Activated naive CD4-positive, alpha-beta T cell treated with anti-CD3 and anti-CD28 coated beads, Interleukin-2, amount 50 U/mL, for 24 hours (primary cell): ENCODE measurements at regions not wholly inside any gene's neighbourhood (a gene's known extent, or its start where the extent isn't known, plus 50 kb on each side); places are given as distances from the start of the nearest gene placed in this dataset.

ENCODE experiments used
- H3K27ac Mint-ChIP-seq: one replicate; pipeline ENCODE4 v1.8.0; 2021; ENCODE audit warnings: mild to moderate bottlenecking, mixed read lengths
- H3K27me3 Mint-ChIP-seq: one replicate; pipeline ENCODE4 v1.8.0; 2021; ENCODE audit warnings: mixed read lengths
- H3K36me3 Mint-ChIP-seq: one replicate; pipeline ENCODE4 v1.8.0; 2021; ENCODE audit warnings: mixed read lengths
- H3K4me1 Mint-ChIP-seq: one replicate; pipeline ENCODE4 v1.8.0; 2021; ENCODE audit warnings: mixed read lengths
- H3K4me3 Mint-ChIP-seq: one replicate; pipeline ENCODE4 v1.8.0; 2021; ENCODE audit warnings: mild to moderate bottlenecking, mixed read lengths
- H3K9me3 Mint-ChIP-seq: one replicate; pipeline ENCODE4 v1.8.0; 2021; ENCODE audit warnings: mixed read lengths

DNA sequence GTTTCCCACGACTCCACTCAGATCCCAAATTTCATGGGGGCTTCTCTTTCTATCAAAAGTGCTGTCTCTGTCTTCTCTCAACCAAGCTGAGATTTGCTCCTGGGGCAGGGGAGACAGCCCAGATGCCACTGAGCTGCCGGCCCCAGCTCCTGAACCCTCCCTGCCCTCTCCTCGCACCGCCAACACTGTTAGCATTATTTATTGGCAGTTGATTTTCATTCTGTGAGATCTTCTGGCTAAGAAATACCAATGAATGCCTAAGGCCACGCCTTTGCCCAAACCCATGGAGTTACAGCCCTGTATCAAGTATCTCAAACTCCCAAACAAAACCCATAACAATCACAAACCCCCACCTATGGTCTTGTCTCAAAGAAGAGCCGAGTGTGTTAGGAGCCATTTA, 153.0 kb upstream of the TWIST2 start:
- Mint-ChIP-seq H3K27ac (no peak overlapping the region), H3K9me3 (no peaks in the 10 kb centered on the region), H3K4me3 (no peak overlapping the region), H3K27me3 (no peaks in the 10 kb centered on the region), H3K4me1 (no peaks in the 10 kb centered on the region), H3K36me3 (no peaks in the 10 kb centered on the region)

DNA sequence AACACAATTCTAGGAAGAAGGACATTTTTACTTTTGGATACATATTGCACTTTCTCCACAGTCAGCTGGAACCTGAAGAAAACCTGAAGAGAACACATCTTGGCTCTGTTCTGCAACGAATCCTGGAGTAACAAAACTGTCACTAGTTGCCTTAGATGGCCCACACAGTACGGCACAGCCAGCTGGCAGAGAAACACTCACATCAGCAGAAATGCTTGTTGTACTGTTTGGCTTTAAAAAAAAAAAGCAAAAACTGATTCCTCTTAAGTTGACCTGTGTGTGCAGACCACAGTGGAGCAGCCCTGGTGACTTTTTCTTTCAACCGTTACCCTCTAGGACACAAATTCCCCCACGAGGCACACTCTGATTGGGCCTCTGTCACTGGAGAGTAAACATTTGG, 152.3 kb upstream of the TWIST2 start:
- no peaks in the 10 kb centered on the region for H3K36me3 Mint-ChIP-seq
- H3K9me3 Mint-ChIP-seq: no peaks in the 10 kb centered on the region
- H3K4me1 Mint-ChIP-seq: no peaks in the 10 kb centered on the region
- no peak overlapping the region for H3K27ac Mint-ChIP-seq
- H3K27me3 Mint-ChIP-seq: no peaks in the 10 kb centered on the region
- no peak overlapping the region for H3K4me3 Mint-ChIP-seq

DNA sequence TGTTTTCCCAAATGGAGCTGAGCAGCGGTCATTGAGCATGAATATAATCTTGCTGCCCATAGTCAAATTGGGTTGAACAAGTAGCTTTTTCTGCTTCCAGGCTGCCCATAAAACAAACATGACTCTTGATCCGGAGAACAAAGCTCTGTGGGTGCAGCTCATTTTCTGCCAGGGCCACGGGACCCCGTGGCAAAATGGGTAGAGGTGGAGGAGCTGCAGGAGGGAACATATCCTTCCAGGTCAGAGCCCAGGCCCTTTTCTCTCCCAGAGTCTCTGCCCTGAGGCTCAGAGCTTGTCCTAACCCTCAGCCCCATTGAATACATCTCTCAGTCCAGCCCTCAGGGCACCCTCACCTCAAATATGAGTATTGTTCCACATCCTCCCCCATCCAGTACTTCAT, 151.6 kb upstream of the TWIST2 start:
- H3K4me1 Mint-ChIP-seq: no peaks in the 10 kb centered on the region
- no peaks in the 10 kb centered on the region for H3K9me3 Mint-ChIP-seq
- H3K27ac Mint-ChIP-seq: no peak overlapping the region
- H3K4me3 Mint-ChIP-seq: no peak overlapping the region
- H3K36me3 Mint-ChIP-seq: no peaks in the 10 kb centered on the region
- H3K27me3 Mint-ChIP-seq: no peaks in the 10 kb centered on the region

- Mint-ChIP-seq H3K4me3 (no peak overlapping the region), H3K27ac (no peak overlapping the region), H3K4me1 (no peaks in the 10 kb centered on the region), H3K9me3 (no peaks in the 10 kb centered on the region), H3K27me3 (no peaks in the 10 kb centered on the region), H3K36me3 (no peaks in the 10 kb centered on the region)
Measured at GRCh38 chr2:238696786-238697185, 151.1 kb upstream of the TWIST2 start.

DNA sequence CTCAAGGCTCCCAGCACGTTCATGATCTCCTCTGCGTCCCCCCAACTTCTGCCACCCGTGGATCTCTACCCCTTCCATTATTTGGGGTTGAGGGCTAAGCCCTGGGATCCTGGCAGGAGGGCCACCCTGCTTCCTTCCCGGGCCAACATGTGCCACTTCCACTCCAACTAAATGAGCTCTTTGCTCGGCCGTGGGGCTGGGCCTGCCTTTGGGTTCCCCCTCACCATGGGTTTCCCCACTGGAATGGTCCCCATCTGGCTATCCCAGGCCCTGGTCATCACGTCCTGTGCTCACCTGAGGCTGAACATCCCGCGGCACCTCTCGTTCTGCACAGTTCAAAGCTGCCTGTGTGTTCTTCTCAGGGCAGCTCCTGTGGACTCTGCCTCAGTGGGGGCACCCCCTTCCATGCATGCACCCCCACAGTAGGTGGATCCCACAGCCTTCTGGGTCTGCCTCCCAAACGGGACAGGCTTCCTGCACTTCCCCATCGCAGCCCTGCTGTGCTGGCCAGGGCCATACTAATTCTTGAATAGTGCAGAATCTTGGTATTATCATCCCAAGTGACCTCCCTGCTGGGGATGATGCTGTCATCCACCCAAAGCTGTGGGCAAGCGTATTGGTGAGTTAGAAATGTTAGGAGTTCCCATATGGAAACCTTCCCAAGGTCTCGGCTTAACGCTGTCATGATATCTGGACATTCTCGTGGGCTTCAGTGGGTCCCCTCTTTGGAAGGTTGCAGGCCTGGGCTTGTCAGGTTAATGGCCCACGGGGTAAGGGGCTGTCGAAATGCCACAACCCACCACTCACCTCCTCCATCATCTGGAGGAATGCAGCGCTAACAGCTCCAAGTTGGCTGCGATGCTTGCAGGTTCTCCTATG, 150.5 kb upstream of the TWIST2 start:
- H3K4me1 Mint-ChIP-seq: no peaks in the 10 kb centered on the region
- H3K27ac Mint-ChIP-seq: no peak overlapping the region
- no peaks in the 10 kb centered on the region for H3K27me3 Mint-ChIP-seq
- no peaks in the 10 kb centered on the region for H3K9me3 Mint-ChIP-seq
- no peaks in the 10 kb centered on the region for H3K36me3 Mint-ChIP-seq
- no peak overlapping the region for H3K4me3 Mint-ChIP-seq

DNA sequence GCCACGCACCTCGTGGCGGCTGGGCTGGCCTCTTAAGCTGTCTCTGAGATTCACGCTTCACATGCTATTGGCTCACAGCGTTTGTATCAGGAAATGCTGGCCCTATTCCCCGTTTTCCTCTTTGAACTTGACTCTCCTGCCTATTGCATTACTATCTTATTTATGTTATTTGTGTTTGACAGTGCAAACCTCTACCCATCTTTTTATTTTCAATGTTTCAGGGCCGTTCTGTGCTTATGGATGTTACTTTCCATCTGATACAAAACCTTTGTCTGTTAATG, 149.9 kb upstream of the TWIST2 start:
- H3K4me3 Mint-ChIP-seq: no peak overlapping the region
- H3K4me1 Mint-ChIP-seq: no peaks in the 10 kb centered on the region
- no peaks in the 10 kb centered on the region for H3K36me3 Mint-ChIP-seq
- no peaks in the 10 kb centered on the region for H3K27me3 Mint-ChIP-seq
- no peaks in the 10 kb centered on the region for H3K9me3 Mint-ChIP-seq
- no peak overlapping the region for H3K27ac Mint-ChIP-seq

DNA sequence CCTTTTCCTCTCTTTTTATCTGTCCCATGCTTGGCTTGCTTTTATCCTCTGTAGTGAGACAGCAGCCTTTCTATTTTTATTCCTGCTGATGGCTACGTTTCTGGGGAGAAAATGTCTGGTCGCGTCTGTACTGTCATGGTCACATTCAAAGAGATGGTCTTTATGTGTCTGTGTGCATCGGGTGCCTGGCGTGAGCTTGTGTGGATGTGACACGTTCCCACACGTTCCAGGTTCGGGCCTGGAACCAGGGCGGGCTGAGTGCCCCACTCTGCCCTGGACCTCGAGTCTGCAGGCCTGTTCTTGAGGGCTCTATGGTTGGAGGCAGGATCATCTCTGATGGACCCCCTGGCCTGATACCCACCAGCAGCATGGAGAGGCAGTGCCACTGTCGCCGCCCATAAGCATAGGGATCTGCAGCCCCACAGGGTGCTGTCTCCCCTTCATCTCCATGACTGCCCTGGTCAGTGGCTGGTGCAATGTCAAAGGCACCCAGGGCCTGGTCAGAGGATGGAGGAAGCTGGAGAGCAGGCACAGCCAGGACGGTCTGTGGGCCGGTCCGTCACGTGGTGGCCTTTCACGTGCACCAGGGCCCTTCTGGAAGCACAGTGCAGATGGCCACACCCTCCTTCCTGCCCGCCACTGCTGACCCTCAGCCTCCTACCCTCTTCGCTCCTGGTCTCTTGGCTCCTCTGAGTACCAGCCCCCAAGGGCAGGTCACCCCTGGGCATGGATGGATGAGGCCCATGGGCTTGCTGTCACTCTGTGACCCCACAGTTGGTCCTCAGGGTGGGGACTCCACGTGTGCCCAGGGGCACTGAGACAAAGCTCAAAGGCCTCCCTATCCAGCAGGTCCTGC, 149.2 kb upstream of the TWIST2 start:
- no peaks in the 10 kb centered on the region for H3K9me3 Mint-ChIP-seq
- H3K27me3 Mint-ChIP-seq: no peaks in the 10 kb centered on the region
- H3K36me3 Mint-ChIP-seq: no peaks in the 10 kb centered on the region
- H3K4me1 Mint-ChIP-seq: no peaks in the 10 kb centered on the region
- no peak overlapping the region for H3K27ac Mint-ChIP-seq
- H3K4me3 Mint-ChIP-seq: no peak overlapping the region

GRCh38 chr2:238699307-238700116, 148.4 kb upstream of the TWIST2 start:
- Mint-ChIP-seq H3K27me3 (no peaks in the 10 kb centered on the region), H3K36me3 (no peaks in the 10 kb centered on the region), H3K27ac (no peak overlapping the region), H3K9me3 (no peaks in the 10 kb centered on the region), H3K4me1 (no peaks in the 10 kb centered on the region), H3K4me3 (no peak overlapping the region)

DNA sequence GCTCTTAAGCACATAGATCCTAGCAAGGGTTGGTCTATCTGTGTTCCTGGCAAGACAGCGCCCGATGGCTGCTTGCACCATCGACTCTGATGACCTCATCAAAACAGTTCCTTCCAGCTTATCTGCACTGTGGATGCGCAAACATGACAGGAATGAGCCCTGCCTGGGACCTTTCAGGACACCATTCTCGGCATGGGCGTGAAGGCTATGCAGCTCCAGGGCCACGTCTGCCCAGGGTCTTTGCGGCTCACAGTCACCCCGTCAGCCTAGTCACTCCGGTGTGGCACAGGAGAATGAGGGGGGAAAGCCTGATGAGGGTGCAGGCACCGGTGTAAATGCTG, 147.8 kb upstream of the TWIST2 start:
- Mint-ChIP-seq H3K9me3 (no peaks in the 10 kb centered on the region), H3K36me3 (no peaks in the 10 kb centered on the region), H3K27ac (no peak overlapping the region)

DNA sequence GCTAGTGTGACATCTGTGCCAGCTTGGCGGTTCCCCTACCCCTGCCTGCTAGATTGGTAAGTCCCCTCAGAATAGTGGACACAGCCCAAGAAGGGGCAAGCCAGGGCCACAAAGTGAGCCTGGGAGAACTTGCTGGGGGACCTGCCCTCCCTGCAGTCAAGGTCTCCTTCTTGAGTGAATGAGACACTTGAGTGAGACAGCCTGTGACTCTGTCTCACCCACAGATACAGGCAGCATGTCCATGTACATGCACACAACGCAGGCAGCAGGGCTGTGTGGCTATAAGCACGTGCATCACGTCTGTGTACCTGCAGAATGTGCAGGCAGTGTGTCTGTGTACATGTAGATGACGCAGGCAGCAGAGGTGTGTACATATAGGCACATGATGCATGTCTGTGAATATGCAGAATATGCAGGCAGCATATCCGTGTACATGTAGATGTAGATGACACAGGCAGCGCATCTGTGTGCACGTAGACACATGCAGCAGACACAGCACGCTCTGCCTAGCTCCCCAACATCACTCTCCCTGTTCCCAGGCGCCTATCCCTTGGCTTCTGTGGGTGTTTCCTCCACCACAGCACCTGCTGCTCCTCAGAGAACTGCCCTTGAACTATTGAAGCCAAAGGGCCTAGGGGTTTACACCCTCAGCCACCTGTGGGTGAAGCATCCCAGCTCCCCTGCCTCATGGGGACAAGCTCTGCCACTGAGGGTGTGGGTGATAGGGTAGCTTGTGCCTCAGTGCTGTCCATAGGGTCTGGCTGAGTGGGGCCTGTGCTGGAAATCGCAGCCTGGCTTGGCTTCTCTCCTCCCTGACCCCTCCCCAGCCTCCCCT, 147.2 kb upstream of the TWIST2 start:
- no peaks in the 10 kb centered on the region for H3K27me3 Mint-ChIP-seq
- no peak overlapping the region for H3K4me3 Mint-ChIP-seq
- no peaks in the 10 kb centered on the region for H3K9me3 Mint-ChIP-seq
- no peaks in the 10 kb centered on the region for H3K4me1 Mint-ChIP-seq
- no peaks in the 10 kb centered on the region for H3K36me3 Mint-ChIP-seq
- no peak overlapping the region for H3K27ac Mint-ChIP-seq

More for the DNA sequence above, 147.8 kb upstream of the TWIST2 start:
- no peaks in the 10 kb centered on the region for H3K4me1 Mint-ChIP-seq
- no peaks in the 10 kb centered on the region for H3K27me3 Mint-ChIP-seq
- H3K4me3 Mint-ChIP-seq: no peak overlapping the region

DNA sequence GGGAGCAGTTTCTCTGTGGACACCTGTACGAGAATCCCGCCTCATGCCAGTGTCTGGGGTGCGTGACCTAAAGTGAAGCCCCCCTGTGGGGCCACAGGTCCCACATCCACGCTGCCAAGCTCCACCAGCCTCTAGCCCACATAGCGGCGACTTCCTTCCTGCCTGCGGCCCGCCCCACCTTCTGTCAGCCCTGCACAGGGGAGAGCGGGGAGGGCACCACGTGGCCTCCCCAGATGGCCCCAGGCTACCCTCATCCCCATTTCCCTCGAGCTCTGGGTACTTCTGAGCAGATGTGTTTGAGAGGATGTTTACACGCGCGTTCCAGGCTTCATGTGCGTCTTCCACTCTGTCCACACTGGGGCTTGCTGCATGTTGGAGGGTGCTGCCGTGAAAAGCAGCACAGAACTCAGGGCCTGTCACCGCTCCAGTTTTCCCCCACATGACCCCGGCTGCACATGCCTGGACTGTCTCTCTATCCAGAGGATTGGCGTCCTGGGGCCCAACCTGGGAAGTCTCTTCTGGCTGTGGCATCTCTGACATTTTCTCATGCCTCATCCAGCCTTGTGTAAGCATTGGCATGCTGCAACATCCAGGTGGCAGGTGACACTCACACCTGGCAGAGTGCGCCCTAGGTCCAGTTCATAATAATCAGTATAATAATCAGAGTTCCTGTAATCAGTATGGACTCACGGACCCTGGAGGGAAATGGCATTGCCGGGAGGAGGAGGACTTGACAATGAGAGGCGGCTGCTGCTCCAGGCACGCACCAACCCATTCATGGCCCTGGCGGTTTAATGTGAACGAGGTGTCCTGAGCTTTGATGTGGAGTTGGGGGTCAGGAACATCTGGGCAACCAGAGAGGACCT, 146.3 kb upstream of the TWIST2 start:
- H3K4me3 Mint-ChIP-seq: no peak overlapping the region
- H3K27ac Mint-ChIP-seq: no peak overlapping the region
- H3K4me1 Mint-ChIP-seq: no peaks in the 10 kb centered on the region
- no peaks in the 10 kb centered on the region for H3K9me3 Mint-ChIP-seq
- no peaks in the 10 kb centered on the region for H3K27me3 Mint-ChIP-seq
- H3K36me3 Mint-ChIP-seq: no peaks in the 10 kb centered on the region

DNA sequence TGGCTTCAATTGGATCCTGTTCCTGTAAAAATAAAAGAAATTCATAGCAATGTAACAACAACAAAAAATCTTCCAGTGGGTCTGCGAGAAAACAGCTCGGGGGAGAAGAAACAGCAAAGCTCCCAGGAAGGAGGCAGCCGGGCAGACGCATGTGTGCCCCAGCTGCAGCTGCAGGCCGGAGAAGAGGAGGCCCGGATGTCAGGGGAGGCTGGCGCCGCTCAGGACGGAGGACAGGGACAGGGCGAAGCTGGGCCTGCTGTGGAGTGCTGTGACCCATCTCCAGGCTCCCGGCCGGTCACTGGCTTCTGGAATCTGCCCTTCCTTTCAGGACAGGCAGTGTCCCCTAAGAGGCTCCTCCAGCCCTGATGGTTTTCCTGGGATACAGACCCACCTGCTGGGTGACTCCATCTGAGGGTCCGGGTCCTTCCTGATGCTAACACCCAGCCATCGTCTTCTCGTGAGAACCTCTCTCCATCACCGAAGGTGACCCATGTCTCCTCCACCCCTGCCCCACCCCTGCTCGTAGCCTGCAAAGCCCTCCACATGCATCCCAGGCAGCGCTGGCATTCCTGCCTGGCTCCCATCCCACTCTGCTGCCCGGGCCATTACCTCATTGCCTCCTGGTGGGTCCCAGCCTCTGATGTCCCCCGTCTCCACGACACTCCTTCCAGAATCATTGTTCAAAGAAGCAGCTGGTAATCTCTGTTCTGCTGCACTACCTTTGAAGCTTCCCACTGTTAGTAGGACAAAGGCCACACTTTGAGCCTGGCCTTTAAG, 145.4 kb upstream of the TWIST2 start:
- Mint-ChIP-seq H3K4me1 (no peaks in the 10 kb centered on the region), H3K36me3 (no peaks in the 10 kb centered on the region), H3K9me3 (no peaks in the 10 kb centered on the region), H3K4me3 (no peak overlapping the region), H3K27ac (no peak overlapping the region), H3K27me3 (no peaks in the 10 kb centered on the region)

GRCh38 chr2:238703053-238703415, 144.9 kb upstream of the TWIST2 start:
- H3K36me3 Mint-ChIP-seq: no peaks in the 10 kb centered on the region
- no peak overlapping the region for H3K27ac Mint-ChIP-seq
- H3K9me3 Mint-ChIP-seq: no peaks in the 10 kb centered on the region
- no peak overlapping the region for H3K4me3 Mint-ChIP-seq
- H3K4me1 Mint-ChIP-seq: no peaks in the 10 kb centered on the region
- H3K27me3 Mint-ChIP-seq: no peaks in the 10 kb centered on the region

GRCh38 chr2:238703436-238703835, 144.4 kb upstream of the TWIST2 start:
- Mint-ChIP-seq H3K4me1 (no peaks in the 10 kb centered on the region), H3K4me3 (no peak overlapping the region), H3K27ac (no peak overlapping the region), H3K36me3 (no peaks in the 10 kb centered on the region), H3K9me3 (no peaks in the 10 kb centered on the region), H3K27me3 (peaks cover 2% of the 10 kb centered on the region)
